GM12892 (cell line): ENCODE measurements at regions not wholly inside any gene's neighbourhood (a gene's known extent, or its start where the extent isn't known, plus 50 kb on each side); places are given as distances from the start of the nearest gene placed in this dataset.

ENCODE experiments used
- POLR2A ChIP-seq: IDR thresholded peaks from 2 replicates; pipeline ENCODE4 v1.6.1; 2011; ENCODE audit warnings: low read depth, low read length, control low read depth
- POLR2AphosphoS5 ChIP-seq: IDR thresholded peaks from 2 replicates; pipeline ENCODE4 v1.6.1; 2011; ENCODE audit warnings: low read depth, low read length, control low read depth
- TAF1 ChIP-seq: IDR thresholded peaks from 2 replicates; pipeline ENCODE4 v1.6.1; 2011; ENCODE audit warnings: low read depth, mild to moderate bottlenecking, control low read depth, low read length, borderline replicate concordance

DNA sequence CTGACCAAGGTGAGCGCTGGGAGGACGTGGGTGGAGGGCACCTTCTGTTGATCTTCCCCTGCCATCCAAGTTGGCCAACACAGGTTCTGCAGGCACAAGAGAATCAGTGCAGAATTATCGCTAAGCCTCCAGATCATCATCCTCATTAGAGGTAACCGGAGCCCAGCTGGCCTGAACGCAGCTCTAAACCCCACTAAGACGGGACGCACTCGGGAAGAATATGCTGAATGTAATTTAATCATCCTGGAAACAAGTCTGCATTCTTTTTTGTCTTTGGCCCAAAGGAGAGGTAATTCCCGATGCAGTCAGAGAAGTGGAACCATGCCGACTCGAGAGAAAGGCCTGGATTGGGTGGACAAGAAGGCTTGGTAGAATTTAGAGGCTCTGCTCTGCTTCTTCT is 111.0 kb upstream of the GSC start:
- no peak for TF ChIP-seq POLR2A
- TF ChIP-seq TAF1 = no peak
- no peak for TF ChIP-seq POLR2AphosphoS5
